Activated T-helper 2 cell treated with anti-CD3 and anti-CD28 coated beads, Interferon-gamma antibody, Interleukin-2, Interleukin-4, amounts not matched to agents 10 μg/mL and 5 μg/mL and 100 μg/mL, durations not matched to agents 14 hours and 24 hours and 36 hours (primary cell): ENCODE measurements at regions not wholly inside any gene's neighbourhood (a gene's known extent, or its start where the extent isn't known, plus 50 kb on each side); places are given as distances from the start of the nearest gene placed in this dataset.

ENCODE experiments used
- DNase-seq: peaks from one replicate; pipeline ENCODE4 v3.0.0; 2021; ENCODE audit warnings: low spot score
- H3K27ac Mint-ChIP-seq: one replicate; pipeline ENCODE4 v1.8.0; 2021; ENCODE audit warnings: mixed read lengths
- H3K27me3 Mint-ChIP-seq: one replicate; pipeline ENCODE4 v1.8.0; 2021; ENCODE audit warnings: low read depth, mixed read lengths
- H3K36me3 Mint-ChIP-seq: one replicate; pipeline ENCODE4 v1.8.0; 2021; ENCODE audit warnings: low read depth, mixed read lengths
- H3K4me1 Mint-ChIP-seq: one replicate; pipeline ENCODE4 v1.8.0; 2021; ENCODE audit warnings: low read depth, mixed read lengths
- H3K4me3 Mint-ChIP-seq: one replicate; pipeline ENCODE4 v1.8.0; 2021; ENCODE audit warnings: low read depth, mild to moderate bottlenecking, moderate library complexity, mixed read lengths
- H3K9me3 Mint-ChIP-seq: one replicate; pipeline ENCODE4 v1.8.0; 2021; ENCODE audit warnings: mixed read lengths
- intact Hi-C: fragments of 100-400 bp; cut with micrococcal nuclease; formaldehyde crosslinking; loops from one replicate; pipeline ENCODE4 v1.15.1; 2023

DNA sequence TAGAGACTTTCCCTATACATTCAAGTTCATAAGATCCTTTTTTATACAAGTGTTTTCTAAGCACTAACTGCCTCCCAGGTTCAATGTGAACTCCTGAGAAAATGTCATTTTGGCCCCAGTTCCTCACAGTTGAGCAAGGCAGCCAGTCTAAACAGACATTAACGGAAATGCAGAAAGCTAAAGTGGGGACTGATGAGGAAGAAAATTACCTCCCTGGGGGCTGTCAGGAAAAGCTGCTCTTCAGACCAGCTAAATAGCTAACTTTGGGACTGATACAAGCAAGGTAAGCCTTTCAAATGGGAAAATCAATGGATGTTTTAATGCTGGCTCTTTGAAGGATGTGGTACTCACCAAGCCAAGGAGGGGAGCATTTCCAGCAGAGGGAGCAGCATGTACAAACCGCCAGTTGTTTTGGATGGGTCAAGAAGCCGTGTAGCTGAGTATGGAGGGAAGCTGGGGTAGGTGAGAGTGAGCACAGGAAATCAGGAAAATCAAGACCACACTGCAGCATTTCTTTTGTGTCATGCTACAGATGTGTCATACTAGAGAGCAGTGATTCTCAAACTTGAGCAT lies 180.8 kb upstream of the CHD6 start:
- Mint-ChIP-seq H3K4me1 (no peaks in the 10 kb centered on the region), H3K27ac (no peak overlapping the region)

DNA sequence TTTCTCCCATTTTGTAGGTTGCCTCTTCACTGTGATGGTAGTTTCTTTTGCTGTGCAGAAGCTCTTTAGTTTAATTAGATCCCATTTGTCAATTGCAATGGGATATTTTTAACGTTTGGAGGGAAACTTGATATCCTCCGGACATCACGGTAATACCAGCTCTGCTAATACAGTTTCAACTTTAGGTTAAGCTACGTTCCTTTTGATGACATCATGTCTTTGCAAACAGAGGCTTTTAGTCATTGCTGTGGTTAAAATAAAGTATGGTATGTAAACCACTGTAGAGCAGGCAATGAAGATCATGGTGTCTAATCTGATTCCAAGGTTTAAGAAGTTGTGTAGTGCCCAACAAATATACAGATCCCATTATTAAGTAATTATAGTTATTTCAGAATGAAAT lies 168.0 kb upstream of the CHD6 start:
- H3K4me1 Mint-ChIP-seq: no peaks in the 10 kb centered on the region
- H3K9me3 Mint-ChIP-seq: no peaks in the 10 kb centered on the region
- no peaks in the 10 kb centered on the region for H3K36me3 Mint-ChIP-seq
- no peak overlapping the region for H3K4me3 Mint-ChIP-seq
- intact Hi-C loops: no loop called here
- no peak for DNase-seq
- no peak overlapping the region for H3K27ac Mint-ChIP-seq
- no peaks in the 10 kb centered on the region for H3K27me3 Mint-ChIP-seq

More for the DNA sequence above, 180.8 kb upstream of the CHD6 start:
- Mint-ChIP-seq H3K36me3 (no peaks in the 10 kb centered on the region), H3K4me3 (no peak overlapping the region), H3K9me3 (no peaks in the 10 kb centered on the region), H3K27me3 (no peaks in the 10 kb centered on the region)
- intact Hi-C loops: no loop called here
- DNase-seq: no peak

- Mint-ChIP-seq H3K36me3 (no peaks in the 10 kb centered on the region), H3K27ac (no peak overlapping the region), H3K4me1 (no peaks in the 10 kb centered on the region), H3K27me3 (no peaks in the 10 kb centered on the region), H3K4me3 (no peak overlapping the region), H3K9me3 (no peaks in the 10 kb centered on the region)
- no peak for DNase-seq
- intact Hi-C loops: no loop called here
Observed at GRCh38 chr20:41784209-41784958, 166.2 kb upstream of the CHD6 start.

DNA sequence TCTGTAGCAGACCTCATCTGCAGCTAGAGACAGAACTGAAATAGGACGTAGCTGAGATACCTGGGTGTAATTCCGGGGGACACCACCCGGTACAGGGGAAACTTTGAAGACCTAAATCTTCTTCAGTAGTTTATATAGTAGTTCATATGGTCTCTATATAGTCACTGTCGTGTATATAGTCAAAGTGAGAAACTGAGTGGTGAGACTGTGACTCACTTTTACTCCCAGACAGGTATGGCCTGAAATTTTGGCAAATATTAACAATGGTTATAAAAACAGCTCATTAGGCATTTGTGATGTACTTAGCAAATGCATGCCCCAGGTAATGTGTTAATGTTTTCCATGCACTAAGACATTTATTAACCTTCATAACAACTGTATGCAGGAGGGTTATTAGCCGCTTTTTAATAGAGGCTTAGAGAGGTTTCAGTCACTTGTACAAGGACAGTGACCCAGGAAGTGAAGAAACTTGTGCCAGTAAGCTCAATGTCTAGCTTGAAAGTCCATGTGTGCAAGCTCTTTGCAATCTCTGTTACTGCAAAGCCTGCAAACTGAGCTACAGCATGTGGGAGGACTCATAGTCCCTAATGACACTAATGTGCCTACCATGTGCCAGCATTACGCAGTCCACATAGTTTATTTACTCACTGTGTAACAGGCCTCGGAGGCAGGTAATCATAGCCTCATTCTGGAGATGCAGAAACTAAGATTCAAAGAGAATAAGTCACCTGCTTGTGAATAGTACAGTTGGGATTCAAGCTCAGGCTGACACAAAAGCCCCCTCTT lies 165.4 kb upstream of the CHD6 start:
- no peaks in the 10 kb centered on the region for H3K4me1 Mint-ChIP-seq
- no peaks in the 10 kb centered on the region for H3K36me3 Mint-ChIP-seq
- no peak overlapping the region for H3K27ac Mint-ChIP-seq
- no peak for DNase-seq
- no peaks in the 10 kb centered on the region for H3K27me3 Mint-ChIP-seq
- intact Hi-C loops: no loop called here
- no peak overlapping the region for H3K4me3 Mint-ChIP-seq
- H3K9me3 Mint-ChIP-seq: no peaks in the 10 kb centered on the region

DNA sequence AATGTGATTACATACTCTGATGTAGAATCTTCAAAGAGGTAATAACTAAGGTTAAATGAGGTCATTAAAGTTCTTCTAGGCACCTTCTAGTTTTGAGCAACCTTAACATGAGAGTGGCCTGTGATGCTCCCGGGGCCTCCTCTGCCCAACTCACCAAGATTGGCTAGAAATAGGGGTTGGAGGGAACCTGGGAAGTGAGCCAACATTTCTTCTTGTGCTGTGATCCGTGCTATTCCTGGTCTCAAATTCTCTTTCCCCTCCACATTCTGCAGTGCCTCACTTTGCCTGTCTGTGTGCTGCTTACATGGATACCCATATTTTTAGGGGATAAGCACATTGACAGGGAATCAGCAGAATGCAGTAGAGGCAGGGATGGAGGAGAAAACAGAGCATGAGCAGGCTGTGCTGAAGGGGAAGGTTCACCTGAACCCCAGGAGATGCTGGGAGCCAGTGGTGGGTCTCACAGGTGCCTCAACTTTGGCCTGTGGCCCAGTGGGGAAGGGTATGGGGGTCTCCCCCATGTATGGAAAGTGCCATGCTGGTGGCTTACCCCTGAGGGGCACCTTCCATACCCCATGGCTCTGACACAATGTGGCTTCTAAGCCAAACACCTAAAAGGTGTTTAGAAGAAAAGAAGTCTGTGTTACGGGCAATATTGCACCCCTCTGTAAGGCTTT lies 164.7 kb upstream of the CHD6 start:
- intact Hi-C loops: no loop called here
- no peaks in the 10 kb centered on the region for H3K27me3 Mint-ChIP-seq
- H3K36me3 Mint-ChIP-seq: no peaks in the 10 kb centered on the region
- DNase-seq: no peak
- H3K9me3 Mint-ChIP-seq: no peaks in the 10 kb centered on the region
- no peak overlapping the region for H3K27ac Mint-ChIP-seq
- no peak overlapping the region for H3K4me3 Mint-ChIP-seq
- H3K4me1 Mint-ChIP-seq: no peaks in the 10 kb centered on the region

DNA sequence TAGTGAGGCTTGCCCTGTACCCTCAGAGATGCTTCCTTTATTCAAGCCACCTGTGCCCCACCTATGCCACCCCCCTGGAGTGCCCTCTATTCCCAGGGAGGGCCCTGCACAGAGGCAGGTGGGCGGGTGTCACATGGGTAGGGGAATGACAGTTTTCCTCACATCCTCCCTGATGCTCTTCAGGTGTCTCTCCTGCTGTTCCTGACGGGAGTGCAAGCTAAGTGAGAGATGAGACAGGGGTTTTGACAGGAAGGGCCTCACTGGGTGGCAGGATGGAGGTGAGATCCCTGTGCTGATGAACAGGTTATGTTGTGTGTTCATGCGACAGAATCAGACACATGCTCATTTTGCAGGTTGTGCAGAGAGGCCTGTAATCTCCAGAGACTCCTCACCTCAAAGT lies 164.1 kb upstream of the CHD6 start:
- intact Hi-C loops: no loop called here
- H3K27me3 Mint-ChIP-seq: no peaks in the 10 kb centered on the region
- no peak overlapping the region for H3K4me3 Mint-ChIP-seq
- no peaks in the 10 kb centered on the region for H3K4me1 Mint-ChIP-seq
- H3K9me3 Mint-ChIP-seq: no peaks in the 10 kb centered on the region
- no peaks in the 10 kb centered on the region for H3K36me3 Mint-ChIP-seq
- H3K27ac Mint-ChIP-seq: no peak overlapping the region
- no peak for DNase-seq

GRCh38 chr20:41776421-41776820 lies 158.2 kb upstream of the CHD6 start:
- Mint-ChIP-seq H3K27me3 (no peaks in the 10 kb centered on the region), H3K4me3 (no peak overlapping the region), H3K4me1 (no peaks in the 10 kb centered on the region), H3K36me3 (no peaks in the 10 kb centered on the region), H3K27ac (no peak overlapping the region), H3K9me3 (no peaks in the 10 kb centered on the region)
- DNase-seq: no peak
- intact Hi-C loops: no loop called here

- Mint-ChIP-seq H3K9me3 (no peaks in the 10 kb centered on the region), H3K4me1 (no peaks in the 10 kb centered on the region), H3K4me3 (no peak overlapping the region), H3K36me3 (no peaks in the 10 kb centered on the region), H3K27me3 (no peaks in the 10 kb centered on the region), H3K27ac (no peak overlapping the region)
- intact Hi-C loops: no loop called here
- DNase-seq: no peak
Observed at GRCh38 chr20:41774291-41774690, 156.1 kb upstream of the CHD6 start.

GRCh38 chr20:41770965-41771364 lies 152.8 kb upstream of the CHD6 start:
- Mint-ChIP-seq H3K9me3 (no peaks in the 10 kb centered on the region), H3K27me3 (no peaks in the 10 kb centered on the region), H3K4me1 (no peaks in the 10 kb centered on the region), H3K36me3 (no peaks in the 10 kb centered on the region), H3K27ac (no peak overlapping the region), H3K4me3 (no peak overlapping the region)
- DNase-seq: no peak
- intact Hi-C loops: no loop called here

DNA sequence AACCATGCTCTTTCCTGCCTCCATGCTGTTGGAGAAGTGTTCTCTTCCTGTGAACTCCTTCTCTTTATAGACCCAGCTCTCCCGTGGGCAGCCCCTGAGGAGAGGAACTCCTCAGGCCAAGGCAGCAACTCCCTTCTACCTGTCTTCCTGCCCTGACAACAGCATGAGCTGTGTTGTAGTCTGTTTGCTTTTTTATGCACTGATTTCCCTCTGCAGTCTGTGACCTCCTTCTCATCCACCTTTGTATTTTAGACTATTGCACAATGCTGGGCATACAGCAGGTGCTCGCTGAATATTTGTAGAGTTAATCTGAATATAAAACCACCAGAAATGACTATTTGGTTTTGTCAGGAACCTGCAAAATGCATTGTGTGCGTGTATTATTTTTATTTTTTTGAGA lies 152.2 kb upstream of the CHD6 start:
- Mint-ChIP-seq H3K27me3 (no peaks in the 10 kb centered on the region), H3K36me3 (no peaks in the 10 kb centered on the region), H3K27ac (no peak overlapping the region), H3K9me3 (no peaks in the 10 kb centered on the region), H3K4me1 (no peaks in the 10 kb centered on the region), H3K4me3 (no peak overlapping the region)
- intact Hi-C loops: no loop called here
- no peak for DNase-seq

DNA sequence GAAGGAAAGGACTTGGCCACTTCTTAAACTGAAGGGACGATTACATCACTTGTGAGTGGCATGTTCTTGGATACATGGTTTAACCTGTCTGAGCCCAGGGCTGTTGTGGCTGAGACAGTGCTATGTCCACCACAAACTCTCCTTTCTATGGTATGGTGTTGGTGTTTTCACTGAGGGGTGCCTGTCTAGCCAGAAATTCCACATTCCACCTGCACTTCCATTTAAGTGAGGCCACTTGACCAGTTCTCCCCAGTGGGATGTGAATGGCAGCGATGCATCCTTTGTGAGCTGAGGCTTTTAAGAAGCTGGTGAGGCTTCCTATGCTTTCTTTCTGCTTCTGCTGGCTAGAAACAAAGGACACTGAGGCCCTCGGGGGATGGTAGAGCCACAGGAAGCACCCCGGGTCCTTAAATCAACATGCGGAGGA lies 151.4 kb upstream of the CHD6 start:
- no peaks in the 10 kb centered on the region for H3K27me3 Mint-ChIP-seq
- H3K27ac Mint-ChIP-seq: no peak overlapping the region
- no peak overlapping the region for H3K4me3 Mint-ChIP-seq
- no peaks in the 10 kb centered on the region for H3K9me3 Mint-ChIP-seq
- no peak for DNase-seq
- no peaks in the 10 kb centered on the region for H3K4me1 Mint-ChIP-seq
- intact Hi-C loops: no loop called here
- no peaks in the 10 kb centered on the region for H3K36me3 Mint-ChIP-seq

DNA sequence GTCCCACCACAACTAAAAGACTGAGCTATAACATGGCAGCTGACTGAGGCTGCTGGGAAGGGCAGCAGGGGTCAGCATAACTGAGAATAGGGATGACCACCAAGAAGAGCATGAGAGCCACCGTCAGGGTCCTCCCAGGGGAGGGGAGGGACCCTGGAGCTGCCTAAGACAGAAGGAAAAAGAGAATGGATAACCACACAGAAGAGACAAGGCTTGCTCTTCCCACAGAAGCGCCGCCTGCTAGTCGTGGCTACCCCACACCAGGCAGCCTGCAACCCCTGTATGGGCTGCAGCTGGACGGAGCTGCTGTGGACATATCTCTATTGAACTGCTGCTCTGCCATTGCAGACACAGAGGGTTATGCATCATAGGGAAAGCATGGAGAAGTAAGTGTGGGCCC lies 132.0 kb upstream of the CHD6 start:
- Mint-ChIP-seq H3K36me3 (no peaks in the 10 kb centered on the region), H3K4me1 (no peaks in the 10 kb centered on the region), H3K4me3 (no peak overlapping the region), H3K9me3 (no peaks in the 10 kb centered on the region), H3K27ac (no peak overlapping the region), H3K27me3 (peaks cover 3% of the 10 kb centered on the region)
- intact Hi-C loops: no loop called here
- no peak for DNase-seq
